Gastrocnemius medialis (tissue), 4 donors: ENCODE measurements at regions not wholly inside any gene's neighbourhood (a gene's known extent, or its start where the extent isn't known, plus 50 kb on each side); places are given as distances from the start of the nearest gene placed in this dataset.

ENCODE experiments used
- ATAC-seq, 2 donors: fragments of 150-250 bp; one replicate each; pipeline ENCODE4 v1.9.1; 2016
- DNase-seq, 2 donors: peaks; one replicate each; pipeline ENCODE4 v3.0.0-alpha.2; 2019
- H3K27ac ChIP-seq, 4 donors: fragments of 200-600 bp; sonication (generic); 1 replicate in 1 of 4; 2 replicates in 3 of 4; pipeline ENCODE4 v1.5.1; 2016 to 2018; ENCODE audit warnings: mild to moderate bottlenecking in 2 of 4, moderate library complexity in 1 of 4
- H3K27me3 ChIP-seq, 3 donors: fragments of 200-600 bp; sonication (generic) in 2 of 3; 1 replicate in 1 of 3; 2 replicates in 2 of 3; pipeline versions ENCODE4 v1.5.1 to v1.6.0; 2016 to 2019; ENCODE audit warnings: mild to moderate bottlenecking in 1 of 3, moderate library complexity in 1 of 3
- H3K36me3 ChIP-seq, 2 donors: fragments of 200-600 bp; sonication (generic) in 1 of 2; one replicate each; pipeline ENCODE4 v1.5.1; 2017 to 2018
- H3K4me1 ChIP-seq, 2 donors: fragments of 200-600 bp; sonication (generic) in 1 of 2; one replicate each; pipeline ENCODE4 v1.5.1; 2016 to 2017; ENCODE audit warnings: mild to moderate bottlenecking in 2 of 2
- H3K4me3 ChIP-seq, 4 donors: fragments of 200-600 bp; sonication (generic) in 3 of 4; 1 replicate in 1 of 4; 2 replicates in 3 of 4; pipeline ENCODE4 v1.5.1; 2016 to 2019; ENCODE audit warnings: mild to moderate bottlenecking in 2 of 4
- H3K9me3 ChIP-seq, 3 donors: fragments of 200-600 bp; sonication (generic) in 2 of 3; 1 replicate in 1 of 3; 2 replicates in 2 of 3; pipeline ENCODE4 v1.5.1; 2016 to 2019
- POLR2A ChIP-seq, 2 donors: fragments of 450-650 bp; IDR thresholded peaks; one replicate each; pipeline ENCODE4 v1.6.1; 2017; ENCODE audit warnings: antibody characterized with exemption in 2 of 2, mild to moderate bottlenecking in 2 of 2, moderate library complexity in 2 of 2
- in situ Hi-C, 4 donors: fragments of 200-750 bp; cut with MboI; loops; one replicate each; pipeline versions ENCODE4 v1.15.0 to v1.8.0; 2017; ENCODE audit warnings: low sequenced_read_pairs in 4 of 4
- intact Hi-C: fragments of 100-400 bp; cut with DNase I; formaldehyde crosslinking; loops from one replicate; pipeline ENCODE4 v1.15.1; 2023; ENCODE audit warnings: low total_unique reads
- TF ChIP-seq, protein P1 (sequence below), 5 experiments: fragments of 450-650 bp in 3 of 5; fragments of 200-600 bp in 2 of 5; sonication (generic) in 2 of 5; IDR thresholded peaks in 4 of 5; conservative IDR thresholded peaks in 1 of 5; 1 replicate in 4 of 5; 2 replicates in 1 of 5; pipeline ENCODE4 v1.5.1; 2016 to 2019; ENCODE audit warnings: antibody characterized with exemption in 5 of 5, mild to moderate bottlenecking in 3 of 5, moderate library complexity in 3 of 5

DNA sequence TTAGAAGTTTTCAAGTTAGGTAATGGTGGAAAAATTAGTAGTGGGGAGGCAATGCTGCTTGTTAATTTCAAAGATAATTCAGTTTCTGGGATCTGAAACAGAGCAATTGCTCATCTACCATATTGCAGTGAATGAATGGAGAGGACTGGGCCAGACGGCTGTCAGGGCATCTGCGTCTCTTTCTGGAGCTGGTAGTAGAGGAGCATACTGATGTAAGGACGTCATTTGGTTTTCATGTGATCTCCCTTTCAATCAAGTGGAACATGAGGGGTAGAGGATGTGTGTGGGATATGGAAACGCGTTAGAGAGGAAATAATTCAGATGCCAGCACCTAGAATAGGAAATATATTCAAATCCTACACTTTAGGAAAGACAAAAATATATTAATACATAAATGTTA, 490.3 kb downstream of the ADCYAP1 start:
- in situ Hi-C loops, result no loop called here
- H3K4me1 ChIP-seq, result no peaks in the 10 kb centered on the region
- TF ChIP-seq POLR2A (IDR thresholded peaks at IDR 0.05), result no peak
- TF ChIP-seq, protein P1, sequence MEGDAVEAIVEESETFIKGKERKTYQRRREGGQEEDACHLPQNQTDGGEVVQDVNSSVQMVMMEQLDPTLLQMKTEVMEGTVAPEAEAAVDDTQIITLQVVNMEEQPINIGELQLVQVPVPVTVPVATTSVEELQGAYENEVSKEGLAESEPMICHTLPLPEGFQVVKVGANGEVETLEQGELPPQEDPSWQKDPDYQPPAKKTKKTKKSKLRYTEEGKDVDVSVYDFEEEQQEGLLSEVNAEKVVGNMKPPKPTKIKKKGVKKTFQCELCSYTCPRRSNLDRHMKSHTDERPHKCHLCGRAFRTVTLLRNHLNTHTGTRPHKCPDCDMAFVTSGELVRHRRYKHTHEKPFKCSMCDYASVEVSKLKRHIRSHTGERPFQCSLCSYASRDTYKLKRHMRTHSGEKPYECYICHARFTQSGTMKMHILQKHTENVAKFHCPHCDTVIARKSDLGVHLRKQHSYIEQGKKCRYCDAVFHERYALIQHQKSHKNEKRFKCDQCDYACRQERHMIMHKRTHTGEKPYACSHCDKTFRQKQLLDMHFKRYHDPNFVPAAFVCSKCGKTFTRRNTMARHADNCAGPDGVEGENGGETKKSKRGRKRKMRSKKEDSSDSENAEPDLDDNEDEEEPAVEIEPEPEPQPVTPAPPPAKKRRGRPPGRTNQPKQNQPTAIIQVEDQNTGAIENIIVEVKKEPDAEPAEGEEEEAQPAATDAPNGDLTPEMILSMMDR (IDR thresholded peaks at IDR 0.05 in 4 of 5, conservative IDR thresholded peaks at IDR 0.05 in 1 of 5), result no peak
- no peaks in the 10 kb centered on the region for H3K36me3 ChIP-seq
- H3K27me3 ChIP-seq, result no peaks in the 10 kb centered on the region
- H3K27ac ChIP-seq, result no peak overlapping the region
- intact Hi-C loops, result no loop called here
- H3K4me3 ChIP-seq, result no peak overlapping the region
- ATAC-seq (no peak), DNase-seq (no peak)
- no peaks in the 10 kb centered on the region for H3K9me3 ChIP-seq

DNA sequence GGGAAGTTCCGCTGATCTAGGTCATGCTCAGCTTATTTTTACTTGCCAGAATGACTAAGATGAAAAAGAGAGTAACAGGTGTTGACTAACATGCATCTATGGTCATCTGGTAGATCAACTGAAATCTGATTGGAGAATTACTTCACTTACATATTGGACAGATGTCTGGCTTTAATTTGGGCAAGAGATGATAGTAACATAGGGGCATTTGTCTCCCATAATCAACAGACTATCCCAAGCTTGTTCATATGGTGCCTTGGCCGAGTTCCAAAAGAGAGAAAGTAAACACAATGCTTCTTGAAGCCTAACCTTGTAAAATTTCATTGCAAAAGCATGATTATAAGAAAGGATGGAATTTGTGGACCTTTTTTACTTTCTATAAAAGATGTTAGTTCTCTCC, 503.7 kb downstream of the ADCYAP1 start:
- ATAC-seq (no peak), DNase-seq (no peak)
- Histone ChIP-seq H3K9me3 (no peaks in the 10 kb centered on the region), H3K27ac (no peak overlapping the region), H3K36me3 (no peaks in the 10 kb centered on the region), H3K4me3 (no peak overlapping the region), H3K27me3 (no peaks in the 10 kb centered on the region), H3K4me1 (no peaks in the 10 kb centered on the region)
- intact Hi-C loops, result no loop called here
- no peak for TF ChIP-seq POLR2A (IDR thresholded peaks at IDR 0.05)
- TF ChIP-seq, protein P1 (IDR thresholded peaks at IDR 0.05 in 4 of 5, conservative IDR thresholded peaks at IDR 0.05 in 1 of 5), result no peak
- in situ Hi-C loops, result no loop called here

DNA sequence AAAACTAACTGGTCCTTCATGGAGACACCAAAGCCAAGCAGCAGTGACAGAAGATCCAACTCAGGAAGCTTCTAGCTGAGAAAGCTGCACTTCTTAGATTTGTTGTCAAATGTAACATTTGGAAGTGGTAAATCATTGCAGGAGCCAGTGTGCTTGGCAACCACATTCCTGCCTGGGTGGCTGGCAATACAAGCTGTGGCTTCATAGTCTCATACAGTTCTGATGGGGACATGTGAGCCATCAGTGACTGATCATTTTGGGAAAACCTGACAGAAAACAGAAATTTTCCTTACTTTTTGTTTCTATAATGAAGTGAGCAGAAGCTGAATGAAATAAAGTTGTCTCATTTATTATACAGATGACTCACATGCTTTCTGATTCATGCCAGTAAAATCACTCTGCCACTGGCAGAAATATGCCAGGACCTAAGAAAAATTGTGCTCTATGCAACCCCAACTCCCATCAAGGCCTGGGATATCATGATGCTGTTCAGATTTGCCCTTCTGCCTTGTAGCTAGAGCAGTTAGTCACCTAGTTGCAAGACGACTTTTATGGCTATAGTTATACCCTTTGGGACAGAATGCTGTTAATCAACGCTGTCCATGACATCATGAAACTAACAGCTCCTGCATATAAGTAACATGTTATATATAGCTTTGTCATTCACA, 508.1 kb downstream of the ADCYAP1 start:
- Histone ChIP-seq H3K4me3 (no peak overlapping the region), H3K27ac (no peak overlapping the region), H3K9me3 (no peaks in the 10 kb centered on the region), H3K36me3 (no peaks in the 10 kb centered on the region), H3K4me1 (no peaks in the 10 kb centered on the region), H3K27me3 (no peaks in the 10 kb centered on the region)
- no peak for TF ChIP-seq POLR2A (IDR thresholded peaks at IDR 0.05)
- TF ChIP-seq, protein P1 (IDR thresholded peaks at IDR 0.05 in 4 of 5, conservative IDR thresholded peaks at IDR 0.05 in 1 of 5), result no peak
- intact Hi-C loops (no loop called here), in situ Hi-C loops (no loop called here)
- ATAC-seq, result no peak
- DNase-seq, result no peak

DNA sequence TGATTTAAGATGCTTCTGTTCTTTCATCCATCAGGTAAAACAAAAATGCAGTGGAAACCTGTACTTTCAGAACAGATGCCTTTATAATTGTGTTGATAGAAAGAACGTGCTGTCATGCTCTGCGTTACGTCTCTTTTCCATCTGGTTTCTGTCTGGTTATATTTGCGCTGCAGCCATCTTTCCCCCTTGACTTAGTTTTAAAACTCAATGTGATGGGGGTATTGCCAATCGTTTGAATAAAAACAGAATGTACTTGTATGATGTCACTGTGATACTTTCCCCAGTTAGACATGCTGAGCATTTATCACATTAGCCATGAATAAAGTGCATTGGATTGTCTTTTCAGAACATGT, 508.6 kb downstream of the ADCYAP1 start:
- in situ Hi-C loops, result no loop called here
- intact Hi-C loops, result no loop called here
- Histone ChIP-seq H3K4me1 (no peaks in the 10 kb centered on the region), H3K36me3 (no peaks in the 10 kb centered on the region), H3K9me3 (no peaks in the 10 kb centered on the region), H3K27me3 (no peaks in the 10 kb centered on the region), H3K4me3 (no peak overlapping the region), H3K27ac (no peak overlapping the region)
- ATAC-seq (no peak), DNase-seq (no peak)
- TF ChIP-seq, protein P1 (IDR thresholded peaks at IDR 0.05 in 4 of 5, conservative IDR thresholded peaks at IDR 0.05 in 1 of 5), result no peak
- TF ChIP-seq POLR2A (IDR thresholded peaks at IDR 0.05), result no peak

DNA sequence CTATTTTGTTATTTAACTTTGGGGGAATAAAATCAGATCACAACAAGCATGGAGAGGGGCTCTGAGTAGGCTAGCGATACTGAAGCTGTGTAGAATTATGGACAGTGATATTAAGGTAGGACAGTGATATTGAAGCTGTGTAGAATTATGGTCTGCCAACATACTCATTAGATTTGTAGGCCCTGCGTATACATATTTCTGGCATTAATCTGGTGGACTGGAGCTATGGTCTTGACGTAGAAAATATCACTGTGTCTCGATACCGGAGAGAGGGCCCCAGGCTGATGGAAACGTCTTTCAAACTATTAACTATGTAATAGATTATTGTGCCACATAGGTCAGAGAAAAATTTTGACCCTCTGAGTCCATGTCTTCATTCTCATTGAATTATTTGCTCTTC, 511.4 kb downstream of the ADCYAP1 start:
- Histone ChIP-seq H3K36me3 (no peaks in the 10 kb centered on the region), H3K27ac (no peak overlapping the region), H3K9me3 (no peaks in the 10 kb centered on the region), H3K27me3 (no peaks in the 10 kb centered on the region), H3K4me1 (no peaks in the 10 kb centered on the region), H3K4me3 (no peak overlapping the region)
- in situ Hi-C loops (no loop called here), intact Hi-C loops (no loop called here)
- DNase-seq (no peak), ATAC-seq (no peak)
- TF ChIP-seq, protein P1 (IDR thresholded peaks at IDR 0.05 in 4 of 5, conservative IDR thresholded peaks at IDR 0.05 in 1 of 5), result no peak
- no peak for TF ChIP-seq POLR2A (IDR thresholded peaks at IDR 0.05)
